ENCODE measurements at regions not wholly inside any gene's neighbourhood (a gene's known extent, or its start where the extent isn't known, plus 50 kb on each side); places are given as distances from the start of the nearest gene placed in this dataset.

GRCh38 chr13:34021619-34022018 lies 203.7 kb downstream of the RFC3 start:
- TF ChIP-seq POLR2AphosphoS5 (IDR thresholded peaks at IDR 0.05; ENCODE audit: low read depth, low read length) (no peak), TAF1 (IDR thresholded peaks at IDR 0.05; ENCODE audit: borderline replicate concordance, low read depth, low read length) (no peak)
